ENCODE measurements at regions not wholly inside any gene's neighbourhood (a gene's known extent, or its start where the extent isn't known, plus 50 kb on each side); places are given as distances from the start of the nearest gene placed in this dataset.

GRCh38 chr3:73683706-73684105 is 59.0 kb upstream of the PDZRN3 start:
- ChIA-PET CTCF (no interaction called here), POLR2A (no interaction called here), RAD21 (ENCODE audit: unreplicated experiment) (no interaction called here), SMC1A (ENCODE audit: uncharacterized antibody, unreplicated experiment) (no interaction called here)
- no TSS peak for BruUV-seq (replicated peaks)
- Histone ChIP-seq H3K4me1 (ENCODE audit: control insufficient read depth, insufficient read depth, low read length) (no peaks in the 10 kb centered on the region), H3K79me2 (ENCODE audit: control insufficient read depth, insufficient read depth, low read length) (no peaks in the 10 kb centered on the region), H3K27me3 (replicated peaks in 1 of 2; ENCODE audit: control insufficient read depth in 2 of 2, insufficient read depth in 2 of 2, low read length in 1 of 2) (no peaks in the 10 kb centered on the region), H3K9ac (ENCODE audit: control insufficient read depth, insufficient read depth, low read length) (no peak overlapping the region), H3K36me3 (ENCODE audit: control insufficient read depth in 2 of 2, insufficient read depth in 2 of 2, low read length in 1 of 2) (no peaks in the 10 kb centered on the region), H2AFZ (ENCODE audit: control insufficient read depth, low read depth, low read length) (no peak overlapping the region), H4K20me1 (ENCODE audit: control insufficient read depth, insufficient read depth) (no peaks in the 10 kb centered on the region), H3K4me2 (ENCODE audit: control insufficient read depth, insufficient read depth) (no peak overlapping the region), H3K27ac (ENCODE audit: control insufficient read depth, insufficient read depth) (no peak overlapping the region), H3K4me3 (no peak overlapping the region), H3K9me3 (replicated peaks; ENCODE audit: control insufficient read depth, insufficient read depth, low read length) (no peaks in the 10 kb centered on the region)
- in situ Hi-C loops (cut with MboI), result no loop called here
- 31% methylated on average over 5 of the region's 5 CpGs for WGBS (ENCODE audit: insufficient coverage, insufficient replicate concordance, low lambda C conversion rate, missing lambda C conversion rate)
- DNase-seq (ENCODE audit: low read depth, low spot score) (no peak), ATAC-seq (no peak), FAIRE-seq (no peak)
- TF ChIP-seq POLR2AphosphoS2 (IDR thresholded peaks at IDR 0.05; ENCODE audit: low read depth, low read length) (no peak), ZNF24 (IDR thresholded peaks at IDR 0.05) (no peak), PAX8 (IDR thresholded peaks at IDR 0.05) (no peak), IKZF1 (conservative IDR thresholded peaks at IDR 0.05) (no peak), ZZZ3 (IDR thresholded peaks at IDR 0.05; ENCODE audit: control insufficient read depth, insufficient read length, low read depth) (no peak), ZNF274 (IDR thresholded peaks at IDR 0.05; ENCODE audit: insufficient read depth, insufficient read length) (no peak), HDAC6 (IDR thresholded peaks at IDR 0.05; ENCODE audit: unreplicated experiment) (no peak)
- TF ChIP-seq, protein P1, sequence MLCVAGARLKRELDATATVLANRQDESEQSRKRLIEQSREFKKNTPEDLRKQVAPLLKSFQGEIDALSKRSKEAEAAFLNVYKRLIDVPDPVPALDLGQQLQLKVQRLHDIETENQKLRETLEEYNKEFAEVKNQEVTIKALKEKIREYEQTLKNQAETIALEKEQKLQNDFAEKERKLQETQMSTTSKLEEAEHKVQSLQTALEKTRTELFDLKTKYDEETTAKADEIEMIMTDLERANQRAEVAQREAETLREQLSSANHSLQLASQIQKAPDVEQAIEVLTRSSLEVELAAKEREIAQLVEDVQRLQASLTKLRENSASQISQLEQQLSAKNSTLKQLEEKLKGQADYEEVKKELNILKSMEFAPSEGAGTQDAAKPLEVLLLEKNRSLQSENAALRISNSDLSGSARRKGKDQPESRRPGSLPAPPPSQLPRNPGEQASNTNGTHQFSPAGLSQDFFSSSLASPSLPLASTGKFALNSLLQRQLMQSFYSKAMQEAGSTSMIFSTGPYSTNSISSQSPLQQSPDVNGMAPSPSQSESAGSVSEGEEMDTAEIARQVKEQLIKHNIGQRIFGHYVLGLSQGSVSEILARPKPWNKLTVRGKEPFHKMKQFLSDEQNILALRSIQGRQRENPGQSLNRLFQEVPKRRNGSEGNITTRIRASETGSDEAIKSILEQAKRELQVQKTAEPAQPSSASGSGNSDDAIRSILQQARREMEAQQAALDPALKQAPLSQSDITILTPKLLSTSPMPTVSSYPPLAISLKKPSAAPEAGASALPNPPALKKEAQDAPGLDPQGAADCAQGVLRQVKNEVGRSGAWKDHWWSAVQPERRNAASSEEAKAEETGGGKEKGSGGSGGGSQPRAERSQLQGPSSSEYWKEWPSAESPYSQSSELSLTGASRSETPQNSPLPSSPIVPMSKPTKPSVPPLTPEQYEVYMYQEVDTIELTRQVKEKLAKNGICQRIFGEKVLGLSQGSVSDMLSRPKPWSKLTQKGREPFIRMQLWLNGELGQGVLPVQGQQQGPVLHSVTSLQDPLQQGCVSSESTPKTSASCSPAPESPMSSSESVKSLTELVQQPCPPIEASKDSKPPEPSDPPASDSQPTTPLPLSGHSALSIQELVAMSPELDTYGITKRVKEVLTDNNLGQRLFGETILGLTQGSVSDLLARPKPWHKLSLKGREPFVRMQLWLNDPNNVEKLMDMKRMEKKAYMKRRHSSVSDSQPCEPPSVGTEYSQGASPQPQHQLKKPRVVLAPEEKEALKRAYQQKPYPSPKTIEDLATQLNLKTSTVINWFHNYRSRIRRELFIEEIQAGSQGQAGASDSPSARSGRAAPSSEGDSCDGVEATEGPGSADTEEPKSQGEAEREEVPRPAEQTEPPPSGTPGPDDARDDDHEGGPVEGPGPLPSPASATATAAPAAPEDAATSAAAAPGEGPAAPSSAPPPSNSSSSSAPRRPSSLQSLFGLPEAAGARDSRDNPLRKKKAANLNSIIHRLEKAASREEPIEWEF (IDR thresholded peaks at IDR 0.05; ENCODE audit: insufficient replicate concordance, low read depth, low read length), result no peak
- TF ChIP-seq, protein P2, sequence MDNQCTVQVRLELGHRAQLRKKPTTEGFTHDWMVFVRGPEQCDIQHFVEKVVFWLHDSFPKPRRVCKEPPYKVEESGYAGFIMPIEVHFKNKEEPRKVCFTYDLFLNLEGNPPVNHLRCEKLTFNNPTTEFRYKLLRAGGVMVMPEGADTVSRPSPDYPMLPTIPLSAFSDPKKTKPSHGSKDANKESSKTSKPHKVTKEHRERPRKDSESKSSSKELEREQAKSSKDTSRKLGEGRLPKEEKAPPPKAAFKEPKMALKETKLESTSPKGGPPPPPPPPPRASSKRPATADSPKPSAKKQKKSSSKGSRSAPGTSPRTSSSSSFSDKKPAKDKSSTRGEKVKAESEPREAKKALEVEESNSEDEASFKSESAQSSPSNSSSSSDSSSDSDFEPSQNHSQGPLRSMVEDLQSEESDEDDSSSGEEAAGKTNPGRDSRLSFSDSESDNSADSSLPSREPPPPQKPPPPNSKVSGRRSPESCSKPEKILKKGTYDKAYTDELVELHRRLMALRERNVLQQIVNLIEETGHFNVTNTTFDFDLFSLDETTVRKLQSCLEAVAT (IDR thresholded peaks at IDR 0.05), result no peak
- intact Hi-C loops (cut with micrococcal nuclease; ENCODE audit: unreplicated experiment), result no loop called here

All from GM12878 (cell line).